ENCODE measurements at regions not wholly inside any gene's neighbourhood (a gene's known extent, or its start where the extent isn't known, plus 50 kb on each side); places are given as distances from the start of the nearest gene placed in this dataset.
A peak's percentile ranks its signal among the peaks of the same experiment; 100 is the strongest.

- Histone ChIP-seq H3K9me3 (ENCODE audit: severe bottlenecking) (no peaks in the 10 kb centered on the region), H3K4me3 (ENCODE audit: severe bottlenecking) (no peak overlapping the region), H3K36me3 (ENCODE audit: low read depth) (no peaks in the 10 kb centered on the region), H3K4me1 (ENCODE audit: insufficient read depth, poor library complexity, severe bottlenecking) (no peaks in the 10 kb centered on the region), H3K27me3 (ENCODE audit: insufficient read depth, poor library complexity, severe bottlenecking) (no peaks in the 10 kb centered on the region), H3K27ac (ENCODE audit: poor library complexity, severe bottlenecking) (no peak overlapping the region)
- DNase-seq (ENCODE audit: low spot score): no peak
- peak; percentile 21; the same call in 1 of the 3 replicates for ATAC-seq (ENCODE audit: low read depth)
- TF ChIP-seq, protein P1, sequence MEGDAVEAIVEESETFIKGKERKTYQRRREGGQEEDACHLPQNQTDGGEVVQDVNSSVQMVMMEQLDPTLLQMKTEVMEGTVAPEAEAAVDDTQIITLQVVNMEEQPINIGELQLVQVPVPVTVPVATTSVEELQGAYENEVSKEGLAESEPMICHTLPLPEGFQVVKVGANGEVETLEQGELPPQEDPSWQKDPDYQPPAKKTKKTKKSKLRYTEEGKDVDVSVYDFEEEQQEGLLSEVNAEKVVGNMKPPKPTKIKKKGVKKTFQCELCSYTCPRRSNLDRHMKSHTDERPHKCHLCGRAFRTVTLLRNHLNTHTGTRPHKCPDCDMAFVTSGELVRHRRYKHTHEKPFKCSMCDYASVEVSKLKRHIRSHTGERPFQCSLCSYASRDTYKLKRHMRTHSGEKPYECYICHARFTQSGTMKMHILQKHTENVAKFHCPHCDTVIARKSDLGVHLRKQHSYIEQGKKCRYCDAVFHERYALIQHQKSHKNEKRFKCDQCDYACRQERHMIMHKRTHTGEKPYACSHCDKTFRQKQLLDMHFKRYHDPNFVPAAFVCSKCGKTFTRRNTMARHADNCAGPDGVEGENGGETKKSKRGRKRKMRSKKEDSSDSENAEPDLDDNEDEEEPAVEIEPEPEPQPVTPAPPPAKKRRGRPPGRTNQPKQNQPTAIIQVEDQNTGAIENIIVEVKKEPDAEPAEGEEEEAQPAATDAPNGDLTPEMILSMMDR (IDR thresholded peaks at IDR 0.05; ENCODE audit: poor library complexity, severe bottlenecking): no peak
Observed at GRCh38 chrX:18026166-18026565, 165.1 kb upstream of the RAI2 start.

DNA sequence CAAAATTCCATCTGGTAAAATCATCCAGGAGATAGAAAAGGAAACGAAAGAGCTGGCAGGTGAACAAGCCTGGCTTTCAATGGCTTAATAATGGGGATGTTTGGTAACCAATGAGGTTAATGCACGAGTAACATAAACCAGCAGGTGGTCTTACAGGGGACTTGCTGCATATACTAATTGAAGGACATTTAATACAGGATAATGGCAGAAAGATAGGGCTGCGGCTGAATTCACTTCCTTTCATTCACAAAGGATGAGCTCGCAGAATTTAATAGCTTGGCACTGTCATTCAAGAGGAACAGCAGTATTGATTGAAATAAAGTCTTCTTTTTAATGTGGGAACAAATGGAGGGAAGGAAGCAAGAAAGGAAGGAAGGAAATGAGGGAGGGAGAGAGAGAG lies 156.3 kb upstream of the RAI2 start:
- Histone ChIP-seq H3K4me3 (ENCODE audit: severe bottlenecking) (no peak overlapping the region), H3K27me3 (ENCODE audit: insufficient read depth, poor library complexity, severe bottlenecking) (no peaks in the 10 kb centered on the region), H3K9me3 (ENCODE audit: severe bottlenecking) (no peaks in the 10 kb centered on the region), H3K27ac (ENCODE audit: poor library complexity, severe bottlenecking) (no peak overlapping the region), H3K36me3 (ENCODE audit: low read depth) (no peaks in the 10 kb centered on the region), H3K4me1 (ENCODE audit: insufficient read depth, poor library complexity, severe bottlenecking) (no peaks in the 10 kb centered on the region)
- TF ChIP-seq, protein P1 (IDR thresholded peaks at IDR 0.05; ENCODE audit: poor library complexity, severe bottlenecking): no peak
- DNase-seq (ENCODE audit: low spot score): no peak
- no peak for ATAC-seq (ENCODE audit: low read depth)

- no peaks in the 10 kb centered on the region for H3K27me3 ChIP-seq (ENCODE audit: insufficient read depth, poor library complexity, severe bottlenecking)
- H3K27ac ChIP-seq (ENCODE audit: poor library complexity, severe bottlenecking): no peak overlapping the region
- TF ChIP-seq, protein P1 (IDR thresholded peaks at IDR 0.05; ENCODE audit: poor library complexity, severe bottlenecking): no peak
- DNase-seq (ENCODE audit: low spot score): no peak
- H3K36me3 ChIP-seq (ENCODE audit: low read depth): no peaks in the 10 kb centered on the region
- no peak overlapping the region for H3K4me3 ChIP-seq (ENCODE audit: severe bottlenecking)
- H3K9me3 ChIP-seq (ENCODE audit: severe bottlenecking): no peaks in the 10 kb centered on the region
- no peak for ATAC-seq (ENCODE audit: low read depth)
- H3K4me1 ChIP-seq (ENCODE audit: insufficient read depth, poor library complexity, severe bottlenecking): no peaks in the 10 kb centered on the region
Observed at GRCh38 chrX:18016941-18017340, 155.8 kb upstream of the RAI2 start.

DNA sequence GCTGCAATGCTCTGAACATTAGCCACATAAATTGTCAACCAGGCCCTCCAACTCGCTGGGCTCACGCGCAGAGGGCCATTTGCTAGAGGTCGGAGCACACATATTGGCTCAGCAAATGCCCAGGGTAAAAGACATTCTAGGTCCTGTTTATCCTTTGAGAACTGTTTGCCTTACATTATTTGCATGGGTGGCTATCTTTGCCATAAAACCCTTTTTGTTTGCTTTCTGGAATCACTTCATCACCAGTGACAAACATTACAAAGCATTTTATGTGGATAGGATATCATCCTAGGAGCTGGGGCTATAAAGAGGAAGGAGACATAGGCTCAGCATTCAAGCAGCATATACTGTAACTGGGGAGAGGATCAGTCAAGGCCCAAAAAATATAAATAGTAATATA lies 149.2 kb upstream of the RAI2 start:
- Histone ChIP-seq H3K36me3 (ENCODE audit: low read depth) (no peaks in the 10 kb centered on the region), H3K4me1 (ENCODE audit: insufficient read depth, poor library complexity, severe bottlenecking) (no peaks in the 10 kb centered on the region), H3K4me3 (ENCODE audit: severe bottlenecking) (no peak overlapping the region), H3K27me3 (ENCODE audit: insufficient read depth, poor library complexity, severe bottlenecking) (no peaks in the 10 kb centered on the region), H3K9me3 (ENCODE audit: severe bottlenecking) (no peaks in the 10 kb centered on the region), H3K27ac (ENCODE audit: poor library complexity, severe bottlenecking) (no peak overlapping the region)
- DNase-seq (ENCODE audit: low spot score) (no peak), ATAC-seq (ENCODE audit: low read depth) (no peak)
- TF ChIP-seq, protein P1 (IDR thresholded peaks at IDR 0.05; ENCODE audit: poor library complexity, severe bottlenecking): no peak

- no peaks in the 10 kb centered on the region for H3K27me3 ChIP-seq (ENCODE audit: insufficient read depth, poor library complexity, severe bottlenecking)
- no peak overlapping the region for H3K4me3 ChIP-seq (ENCODE audit: severe bottlenecking)
- no peaks in the 10 kb centered on the region for H3K9me3 ChIP-seq (ENCODE audit: severe bottlenecking)
- no peak overlapping the region for H3K27ac ChIP-seq (ENCODE audit: poor library complexity, severe bottlenecking)
- TF ChIP-seq, protein P1 (IDR thresholded peaks at IDR 0.05; ENCODE audit: poor library complexity, severe bottlenecking): no peak
- DNase-seq (ENCODE audit: low spot score) (no peak), ATAC-seq (ENCODE audit: low read depth) (no peak)
- H3K36me3 ChIP-seq (ENCODE audit: low read depth): no peaks in the 10 kb centered on the region
- H3K4me1 ChIP-seq (ENCODE audit: insufficient read depth, poor library complexity, severe bottlenecking): no peaks in the 10 kb centered on the region
Observed at GRCh38 chrX:18003876-18004275, 142.8 kb upstream of the RAI2 start.

Data from RWPE2 (cell line).